MM.1S (cell line): ENCODE measurements at regions not wholly inside any gene's neighbourhood (a gene's known extent, or its start where the extent isn't known, plus 50 kb on each side); places are given as distances from the start of the nearest gene placed in this dataset.

Experiments
- EZH2 ChIP-seq: fragments of 300-600 bp; sonication (generic); optimal IDR thresholded peaks from 2 replicates; pipeline ENCODE3; 2017; ENCODE audit warnings: low read depth, mild to moderate bottlenecking, antibody characterized with exemption, low read length, mixed read lengths
- TF ChIP-seq, protein P1 (sequence below): fragments of 300-600 bp; sonication (generic); IDR thresholded peaks from 2 replicates; pipeline ENCODE4 v1.5.1; 2016; ENCODE audit warnings: antibody characterized with exemption, low read length, mixed read lengths

GRCh38 chr13:60798503-60798902, 401.5 kb downstream of the TDRD3 start:
- TF ChIP-seq, protein P1, sequence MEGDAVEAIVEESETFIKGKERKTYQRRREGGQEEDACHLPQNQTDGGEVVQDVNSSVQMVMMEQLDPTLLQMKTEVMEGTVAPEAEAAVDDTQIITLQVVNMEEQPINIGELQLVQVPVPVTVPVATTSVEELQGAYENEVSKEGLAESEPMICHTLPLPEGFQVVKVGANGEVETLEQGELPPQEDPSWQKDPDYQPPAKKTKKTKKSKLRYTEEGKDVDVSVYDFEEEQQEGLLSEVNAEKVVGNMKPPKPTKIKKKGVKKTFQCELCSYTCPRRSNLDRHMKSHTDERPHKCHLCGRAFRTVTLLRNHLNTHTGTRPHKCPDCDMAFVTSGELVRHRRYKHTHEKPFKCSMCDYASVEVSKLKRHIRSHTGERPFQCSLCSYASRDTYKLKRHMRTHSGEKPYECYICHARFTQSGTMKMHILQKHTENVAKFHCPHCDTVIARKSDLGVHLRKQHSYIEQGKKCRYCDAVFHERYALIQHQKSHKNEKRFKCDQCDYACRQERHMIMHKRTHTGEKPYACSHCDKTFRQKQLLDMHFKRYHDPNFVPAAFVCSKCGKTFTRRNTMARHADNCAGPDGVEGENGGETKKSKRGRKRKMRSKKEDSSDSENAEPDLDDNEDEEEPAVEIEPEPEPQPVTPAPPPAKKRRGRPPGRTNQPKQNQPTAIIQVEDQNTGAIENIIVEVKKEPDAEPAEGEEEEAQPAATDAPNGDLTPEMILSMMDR, result no peak
- no peak for TF ChIP-seq EZH2
